ENCODE measurements at regions not wholly inside any gene's neighbourhood (a gene's known extent, or its start where the extent isn't known, plus 50 kb on each side); places are given as distances from the start of the nearest gene placed in this dataset.

DNA sequence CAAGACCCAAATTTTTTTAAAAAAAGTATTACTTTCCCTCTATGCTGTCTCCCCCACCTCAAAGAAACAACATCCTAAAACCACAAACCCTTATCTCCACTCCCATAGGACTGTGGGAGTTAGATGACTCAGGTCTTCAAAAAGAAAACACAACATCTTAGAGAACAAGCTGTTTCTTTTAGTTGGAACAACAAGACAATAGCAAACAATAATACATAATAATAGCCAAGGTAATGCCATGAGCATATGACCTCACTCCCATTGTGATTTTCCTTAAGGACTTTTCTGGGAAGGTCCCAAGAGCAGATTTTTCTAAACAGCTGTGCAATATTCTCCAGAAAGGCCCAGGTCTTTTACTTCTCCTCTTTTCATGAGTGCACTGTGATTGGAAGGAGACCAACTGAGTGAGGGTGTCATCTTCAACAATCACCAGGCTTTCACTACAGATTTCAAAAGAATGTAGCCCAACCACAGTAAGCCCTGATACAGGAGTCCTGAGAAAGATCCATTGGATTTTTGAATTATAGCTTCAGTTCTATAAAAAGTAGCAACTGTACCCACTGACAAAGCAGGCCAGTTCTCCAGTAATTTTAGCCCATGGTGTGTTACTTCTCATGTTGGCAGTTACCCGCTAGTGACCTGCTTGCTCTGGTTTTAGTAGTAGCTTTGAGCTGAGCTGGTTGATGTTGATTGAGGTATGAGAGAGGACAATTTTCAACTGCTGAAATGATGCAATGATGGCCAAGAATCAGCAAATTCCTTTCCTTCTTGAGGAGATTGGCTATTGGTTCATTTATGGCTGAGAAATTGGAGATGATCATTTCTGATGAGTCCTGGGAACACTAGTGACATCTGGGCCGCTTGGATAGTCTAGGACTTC lies 144.5 kb upstream of the TCF4 start (continued):
- TF ChIP-seq REST (IDR thresholded peaks at IDR 0.05; ENCODE audit: borderline replicate concordance) (peak; percentile 42; the same call in 1 of the 2 replicates), REST (CRISPR knock-in tag; IDR thresholded peaks at IDR 0.05; ENCODE audit: low read depth) (no peak), MAFK (IDR thresholded peaks at IDR 0.05; ENCODE audit: low read length) (peak; percentile 68), KAT2B (IDR thresholded peaks at IDR 0.05; ENCODE audit: low read depth, low read length) (no peak), POLR2G (IDR thresholded peaks at IDR 0.05; ENCODE audit: low read depth, low read length) (no peak), ZFP36 (IDR thresholded peaks at IDR 0.05; ENCODE audit: low read depth, low read length, partially characterized antibody) (no peak), AFF4 (CRISPR knock-in tag; IDR thresholded peaks at IDR 0.05) (no peak), SAFB (IDR thresholded peaks at IDR 0.05; ENCODE audit: borderline replicate concordance, low read depth, low read length) (no peak), NR4A1 (CRISPR knock-in tag; IDR thresholded peaks at IDR 0.05) (no peak), NR4A1 (tag; IDR thresholded peaks at IDR 0.05) (0 out of 2 replicates have a peak, but pooled peaks have one; percentile 46)
- TF ChIP-seq, protein P1, sequence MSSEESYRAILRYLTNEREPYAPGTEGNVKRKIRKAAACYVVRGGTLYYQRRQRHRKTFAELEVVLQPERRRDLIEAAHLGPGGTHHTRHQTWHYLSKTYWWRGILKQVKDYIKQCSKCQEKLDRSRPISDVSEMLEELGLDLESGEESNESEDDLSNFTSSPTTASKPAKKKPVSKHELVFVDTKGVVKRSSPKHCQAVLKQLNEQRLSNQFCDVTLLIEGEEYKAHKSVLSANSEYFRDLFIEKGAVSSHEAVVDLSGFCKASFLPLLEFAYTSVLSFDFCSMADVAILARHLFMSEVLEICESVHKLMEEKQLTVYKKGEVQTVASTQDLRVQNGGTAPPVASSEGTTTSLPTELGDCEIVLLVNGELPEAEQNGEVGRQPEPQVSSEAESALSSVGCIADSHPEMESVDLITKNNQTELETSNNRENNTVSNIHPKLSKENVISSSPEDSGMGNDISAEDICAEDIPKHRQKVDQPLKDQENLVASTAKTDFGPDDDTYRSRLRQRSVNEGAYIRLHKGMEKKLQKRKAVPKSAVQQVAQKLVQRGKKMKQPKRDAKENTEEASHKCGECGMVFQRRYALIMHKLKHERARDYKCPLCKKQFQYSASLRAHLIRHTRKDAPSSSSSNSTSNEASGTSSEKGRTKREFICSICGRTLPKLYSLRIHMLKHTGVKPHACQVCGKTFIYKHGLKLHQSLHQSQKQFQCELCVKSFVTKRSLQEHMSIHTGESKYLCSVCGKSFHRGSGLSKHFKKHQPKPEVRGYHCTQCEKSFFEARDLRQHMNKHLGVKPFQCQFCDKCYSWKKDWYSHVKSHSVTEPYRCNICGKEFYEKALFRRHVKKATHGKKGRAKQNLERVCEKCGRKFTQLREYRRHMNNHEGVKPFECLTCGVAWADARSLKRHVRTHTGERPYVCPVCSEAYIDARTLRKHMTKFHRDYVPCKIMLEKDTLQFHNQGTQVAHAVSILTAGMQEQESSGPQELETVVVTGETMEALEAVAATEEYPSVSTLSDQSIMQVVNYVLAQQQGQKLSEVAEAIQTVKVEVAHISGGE (CRISPR knock-in tag; IDR thresholded peaks at IDR 0.05): no peak
